ENCODE measurements at regions not wholly inside any gene's neighbourhood (a gene's known extent, or its start where the extent isn't known, plus 50 kb on each side); places are given as distances from the start of the nearest gene placed in this dataset.

DNA sequence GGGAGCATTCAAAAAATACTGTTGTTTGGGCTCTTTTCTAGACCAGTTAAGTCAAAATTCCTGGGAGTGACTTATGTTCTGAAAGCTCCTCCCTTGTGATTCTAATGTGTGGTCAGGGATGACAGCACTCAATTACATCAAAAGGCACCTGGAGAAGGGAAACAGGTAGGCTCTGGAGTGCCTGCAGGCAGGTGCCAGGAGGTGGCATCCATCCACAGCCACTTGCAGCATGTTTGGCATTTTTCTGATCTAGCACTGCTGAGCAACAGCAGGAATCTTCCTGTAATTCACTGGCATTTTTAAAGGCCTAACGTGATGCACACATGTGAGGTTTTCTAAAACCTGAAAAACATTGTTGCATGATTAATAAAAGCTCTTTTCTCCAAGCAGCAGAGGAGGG lies 94.6 kb downstream of the CCNA1 start:
- Mint-ChIP-seq H3K4me1 (peaks cover 11% of the 10 kb centered on the region), H3K27ac (no peak overlapping the region), H3K4me3 (no peak overlapping the region), H3K36me3 (no peaks in the 10 kb centered on the region), H3K9me3 (peaks cover 0 to 22% (median 9%) of the 10 kb centered on the region in 7 donors), H3K27me3 (ENCODE audit: low read depth in 3 of 3) (peaks cover 0 to 2% (median 0%) of the 10 kb centered on the region in 3 donors)
- DNase-seq = no peak
- Histone ChIP-seq H3K4me2 (replicated peaks; ENCODE audit: extremely low read depth, low read length, poor library complexity, severe bottlenecking) (no peak overlapping the region), H3K36me3 (replicated peaks in 1 of 2; ENCODE audit: control insufficient read depth in 1 of 2, insufficient read depth in 2 of 2, low read length in 2 of 2) (no peaks in the 10 kb centered on the region), H3K27ac (ENCODE audit: low read depth in 1 of 2, low read length in 2 of 2) (no peak overlapping the region), H3K27me3 (ENCODE audit: control insufficient read depth in 2 of 2, insufficient read depth in 2 of 2, low read length in 2 of 2) (no peaks in the 10 kb centered on the region), H3K4me1 (ENCODE audit: control insufficient read depth in 1 of 2, insufficient read depth in 2 of 2, low read length in 2 of 2) (peaks cover 0 to 6% of the 10 kb centered on the region in 2 donors), H3K9me3 (replicated peaks in 1 of 2; ENCODE audit: control insufficient read depth in 1 of 2, insufficient read depth in 1 of 2, low read length in 2 of 2) (peaks cover 4 to 13% of the 10 kb centered on the region in 2 donors), H4K20me1 (ENCODE audit: insufficient read depth, low read length) (no peaks in the 10 kb centered on the region), H3K9ac (ENCODE audit: insufficient read depth, low read length, poor library complexity, severe bottlenecking) (no peak overlapping the region), H3K79me2 (ENCODE audit: insufficient read depth, low read length) (no peaks in the 10 kb centered on the region), H2AFZ (ENCODE audit: insufficient read depth, low read depth, low read length, poor library complexity, severe bottlenecking) (no peak overlapping the region), H3K4me3 (replicated peaks in 1 of 3; ENCODE audit: low read depth in 2 of 3, low read length in 3 of 3) (no peak overlapping the region)
- intact Hi-C loops (cut with micrococcal nuclease) = no loop called here
- TF ChIP-seq, protein P1, sequence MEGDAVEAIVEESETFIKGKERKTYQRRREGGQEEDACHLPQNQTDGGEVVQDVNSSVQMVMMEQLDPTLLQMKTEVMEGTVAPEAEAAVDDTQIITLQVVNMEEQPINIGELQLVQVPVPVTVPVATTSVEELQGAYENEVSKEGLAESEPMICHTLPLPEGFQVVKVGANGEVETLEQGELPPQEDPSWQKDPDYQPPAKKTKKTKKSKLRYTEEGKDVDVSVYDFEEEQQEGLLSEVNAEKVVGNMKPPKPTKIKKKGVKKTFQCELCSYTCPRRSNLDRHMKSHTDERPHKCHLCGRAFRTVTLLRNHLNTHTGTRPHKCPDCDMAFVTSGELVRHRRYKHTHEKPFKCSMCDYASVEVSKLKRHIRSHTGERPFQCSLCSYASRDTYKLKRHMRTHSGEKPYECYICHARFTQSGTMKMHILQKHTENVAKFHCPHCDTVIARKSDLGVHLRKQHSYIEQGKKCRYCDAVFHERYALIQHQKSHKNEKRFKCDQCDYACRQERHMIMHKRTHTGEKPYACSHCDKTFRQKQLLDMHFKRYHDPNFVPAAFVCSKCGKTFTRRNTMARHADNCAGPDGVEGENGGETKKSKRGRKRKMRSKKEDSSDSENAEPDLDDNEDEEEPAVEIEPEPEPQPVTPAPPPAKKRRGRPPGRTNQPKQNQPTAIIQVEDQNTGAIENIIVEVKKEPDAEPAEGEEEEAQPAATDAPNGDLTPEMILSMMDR (IDR thresholded peaks at IDR 0.05) = no peak
- 100% methylated on average over 1 of the region's 1 CpG for WGBS (ENCODE audit: insufficient coverage)

- peaks cover 4 to 13% of the 10 kb centered on the region in 2 donors for H3K9me3 ChIP-seq (replicated peaks in 1 of 2; ENCODE audit: control insufficient read depth in 1 of 2, insufficient read depth in 1 of 2, low read length in 2 of 2)
- WGBS (ENCODE audit: insufficient coverage) = 96% methylated on average over 4 of the region's 8 CpGs
- H4K20me1 ChIP-seq (ENCODE audit: insufficient read depth, low read length) = no peaks in the 10 kb centered on the region
- no peak overlapping the region for H3K27ac Mint-ChIP-seq
- peaks cover 0 to 18% (median 9%) of the 10 kb centered on the region in 7 donors for H3K9me3 Mint-ChIP-seq
- no peaks in the 10 kb centered on the region for H3K36me3 Mint-ChIP-seq
- no peaks in the 10 kb centered on the region for H3K36me3 ChIP-seq (replicated peaks in 1 of 2; ENCODE audit: control insufficient read depth in 1 of 2, insufficient read depth in 2 of 2, low read length in 2 of 2)
- intact Hi-C loops (cut with micrococcal nuclease) = no loop called here
- no peak overlapping the region for H3K4me3 ChIP-seq (replicated peaks in 1 of 3; ENCODE audit: low read depth in 2 of 3, low read length in 3 of 3)
- no peak overlapping the region for H3K27ac ChIP-seq (ENCODE audit: low read depth in 1 of 2, low read length in 2 of 2)
- no peak overlapping the region for H3K9ac ChIP-seq (ENCODE audit: insufficient read depth, low read length, poor library complexity, severe bottlenecking)
- no peak for DNase-seq
- H3K4me1 Mint-ChIP-seq = peaks cover 17% of the 10 kb centered on the region
- no peak overlapping the region for H2AFZ ChIP-seq (ENCODE audit: insufficient read depth, low read depth, low read length, poor library complexity, severe bottlenecking)
- H3K79me2 ChIP-seq (ENCODE audit: insufficient read depth, low read length) = no peaks in the 10 kb centered on the region
- H3K27me3 Mint-ChIP-seq (ENCODE audit: low read depth in 3 of 3) = peaks cover 0 to 2% (median 0%) of the 10 kb centered on the region in 3 donors
- no peaks in the 10 kb centered on the region for H3K27me3 ChIP-seq (ENCODE audit: control insufficient read depth in 2 of 2, insufficient read depth in 2 of 2, low read length in 2 of 2)
- H3K4me3 Mint-ChIP-seq = no peak overlapping the region
- peaks cover 0 to 10% of the 10 kb centered on the region in 2 donors for H3K4me1 ChIP-seq (ENCODE audit: control insufficient read depth in 1 of 2, insufficient read depth in 2 of 2, low read length in 2 of 2)
- no peak overlapping the region for H3K4me2 ChIP-seq (replicated peaks; ENCODE audit: extremely low read depth, low read length, poor library complexity, severe bottlenecking)
- TF ChIP-seq, protein P1 (IDR thresholded peaks at IDR 0.05) = no peak
These were observed 95.8 kb downstream of the CCNA1 start for GRCh38 chr13:36528105-36528504.
